NCI-H1092 (cell line): ENCODE measurements at regions not wholly inside any gene's neighbourhood (a gene's known extent, or its start where the extent isn't known, plus 50 kb on each side); places are given as distances from the start of the nearest gene placed in this dataset.
"Not testable (repeated sequence)": the region's sequence is repeated elsewhere in the genome, so short reads cannot be mapped to it uniquely, and the experiment has no call there.

ENCODE experiments used
- DNase-seq: peaks from one replicate; lab custom pipeline; 2025; lab: John Stamatoyannopoulos, UW

DNA sequence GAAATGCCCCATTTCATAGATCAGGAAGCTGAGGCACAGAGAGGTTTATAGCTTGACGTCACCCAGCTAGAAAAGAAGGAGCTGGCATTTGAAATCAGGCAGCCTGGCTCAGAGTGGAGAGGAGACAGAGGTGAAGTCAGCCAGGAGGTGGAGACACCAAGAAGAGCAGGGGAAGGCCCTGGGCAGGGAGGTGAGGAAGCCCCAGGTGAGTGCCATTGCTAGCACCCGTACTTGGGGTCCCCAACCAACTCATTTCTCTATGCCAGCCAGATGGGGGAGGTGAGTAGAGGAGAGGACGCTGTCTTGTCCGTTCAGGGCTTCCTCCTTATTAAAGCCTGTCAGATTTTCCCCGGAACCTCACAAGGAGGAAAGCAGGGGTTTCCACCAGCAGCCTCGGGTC lies 149.6 kb upstream of the TLE3 start:
- no peak for DNase-seq

DNA sequence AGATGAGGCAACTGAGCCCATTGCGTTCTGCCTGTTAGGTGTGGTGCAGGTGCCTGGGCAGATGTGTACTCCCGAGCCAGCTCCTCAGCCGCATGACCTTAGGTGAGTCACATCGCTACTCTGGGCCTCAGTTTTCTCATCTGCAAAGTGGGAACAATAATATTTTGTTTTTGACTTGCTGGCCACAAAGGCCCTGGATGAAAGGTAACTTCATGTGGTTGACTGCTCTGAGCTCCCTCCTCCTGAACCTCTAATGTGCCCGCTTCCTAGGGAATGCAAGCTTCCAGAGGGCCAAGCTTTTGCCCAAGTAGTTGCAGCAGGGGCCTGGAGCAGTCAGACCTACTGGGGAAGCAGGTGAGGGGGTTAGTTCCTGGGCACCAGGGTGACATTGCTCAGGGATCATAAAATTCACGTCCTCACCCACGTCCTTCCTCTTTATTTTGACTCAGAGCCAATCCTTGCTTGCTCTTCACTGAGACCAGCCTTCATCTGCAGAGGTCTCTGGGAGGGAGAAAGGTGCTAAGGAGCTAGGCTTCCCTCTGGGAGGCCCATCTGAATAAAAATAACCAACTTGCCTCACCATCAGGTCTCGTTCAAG lies 149.0 kb upstream of the TLE3 start:
- no peak for DNase-seq

DNA sequence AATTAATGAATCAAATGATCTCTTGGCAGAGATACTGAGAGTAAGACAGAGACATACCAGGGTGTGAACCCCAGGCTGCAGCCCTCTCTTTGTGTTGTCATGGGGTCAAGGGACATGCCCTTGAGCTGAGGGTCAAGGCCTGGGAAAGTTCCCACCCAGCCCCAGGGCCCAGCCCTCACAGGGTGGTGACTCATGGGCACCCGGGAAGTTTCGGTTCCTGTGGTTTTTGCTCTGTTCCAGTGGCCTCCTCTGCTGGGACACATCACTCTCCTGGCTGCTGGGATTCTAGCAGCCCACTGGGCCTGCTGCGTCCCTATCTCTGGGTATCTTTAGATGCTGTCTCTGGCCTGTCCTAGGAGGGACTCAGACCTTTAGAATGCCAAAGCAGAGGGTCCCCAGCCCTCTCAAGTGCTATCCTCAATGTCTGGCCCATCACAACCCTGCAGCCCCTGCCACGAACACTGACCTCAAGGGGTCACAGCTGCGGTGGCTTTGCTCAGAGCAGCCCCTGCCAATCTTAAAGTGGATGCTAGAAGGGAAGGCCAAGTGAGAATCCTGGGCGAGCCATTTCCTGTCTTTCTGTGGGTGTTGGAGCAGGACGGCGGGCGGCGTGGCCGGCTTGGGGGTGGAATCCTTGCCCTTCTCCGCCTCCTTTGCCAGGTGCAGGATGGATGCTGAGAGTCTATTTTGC lies 148.4 kb upstream of the TLE3 start:
- DNase-seq: no peak

DNA sequence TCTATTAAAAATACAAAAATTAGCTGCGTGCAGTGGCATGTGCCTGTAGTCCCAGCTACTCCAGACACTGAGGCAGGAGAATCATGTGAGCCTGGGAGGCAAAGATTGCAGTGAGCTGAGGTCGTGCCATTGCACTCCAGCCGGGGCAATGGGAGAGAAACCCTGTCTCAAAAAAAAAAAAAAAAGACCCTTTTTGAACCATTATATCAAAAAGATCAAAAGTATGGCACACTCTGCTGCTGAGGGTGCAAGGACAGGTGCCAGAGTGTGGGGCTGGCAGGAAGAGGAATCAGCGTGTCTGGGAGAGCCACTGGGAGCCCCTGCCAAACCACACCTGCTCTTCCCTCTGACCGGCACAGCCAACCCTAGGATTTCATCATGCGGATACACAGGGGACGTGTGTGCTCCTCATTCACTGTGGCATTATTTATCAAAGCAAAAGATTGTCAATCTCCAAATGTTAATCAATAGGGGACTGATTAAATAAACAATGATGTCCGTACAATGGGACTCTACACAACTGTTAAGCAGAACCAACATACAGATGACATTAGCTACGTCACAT lies 147.3 kb upstream of the TLE3 start:
- no peak for DNase-seq

DNA sequence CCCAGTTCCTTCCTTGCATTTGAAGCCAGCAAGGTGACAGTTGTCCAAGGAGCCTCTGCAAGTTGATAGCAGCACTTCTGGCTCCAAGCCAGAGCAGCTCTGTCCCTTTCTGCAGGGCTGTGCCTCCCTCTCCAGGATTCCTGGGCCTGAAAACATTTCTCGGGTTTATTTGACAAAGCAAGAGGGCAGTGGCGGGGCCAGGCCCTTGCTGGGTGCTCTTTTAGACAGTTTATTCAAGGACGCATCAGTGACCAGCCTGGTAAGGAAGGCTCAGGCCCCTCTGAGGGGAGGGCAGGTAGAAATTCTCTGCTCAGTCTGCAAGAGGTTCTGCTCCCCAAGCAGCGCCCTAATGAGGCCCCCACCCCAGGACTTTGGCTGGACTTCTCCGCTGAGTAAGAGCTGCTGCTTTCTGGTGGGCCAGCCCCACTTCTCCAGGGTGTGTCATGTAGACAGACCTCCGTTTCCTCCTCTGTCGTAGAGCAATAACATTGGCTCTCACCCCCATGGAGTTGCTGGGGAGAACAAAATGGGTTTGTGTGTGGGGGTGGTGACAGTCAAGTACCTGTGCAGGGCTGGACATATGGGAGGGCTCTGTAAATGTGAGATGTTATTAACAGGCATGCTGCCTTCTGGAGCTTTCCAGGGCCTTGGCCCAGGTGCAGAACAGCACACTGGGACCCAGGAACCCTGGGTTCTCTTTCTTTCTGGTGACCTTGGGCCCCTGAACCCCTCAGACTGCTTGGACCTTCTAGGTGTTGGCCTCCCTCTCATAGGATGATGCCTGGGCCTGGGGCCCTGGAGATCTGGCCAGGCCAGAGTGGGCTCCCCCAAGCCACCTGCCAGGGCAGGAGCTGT lies 146.2 kb upstream of the TLE3 start:
- no peak for DNase-seq

DNA sequence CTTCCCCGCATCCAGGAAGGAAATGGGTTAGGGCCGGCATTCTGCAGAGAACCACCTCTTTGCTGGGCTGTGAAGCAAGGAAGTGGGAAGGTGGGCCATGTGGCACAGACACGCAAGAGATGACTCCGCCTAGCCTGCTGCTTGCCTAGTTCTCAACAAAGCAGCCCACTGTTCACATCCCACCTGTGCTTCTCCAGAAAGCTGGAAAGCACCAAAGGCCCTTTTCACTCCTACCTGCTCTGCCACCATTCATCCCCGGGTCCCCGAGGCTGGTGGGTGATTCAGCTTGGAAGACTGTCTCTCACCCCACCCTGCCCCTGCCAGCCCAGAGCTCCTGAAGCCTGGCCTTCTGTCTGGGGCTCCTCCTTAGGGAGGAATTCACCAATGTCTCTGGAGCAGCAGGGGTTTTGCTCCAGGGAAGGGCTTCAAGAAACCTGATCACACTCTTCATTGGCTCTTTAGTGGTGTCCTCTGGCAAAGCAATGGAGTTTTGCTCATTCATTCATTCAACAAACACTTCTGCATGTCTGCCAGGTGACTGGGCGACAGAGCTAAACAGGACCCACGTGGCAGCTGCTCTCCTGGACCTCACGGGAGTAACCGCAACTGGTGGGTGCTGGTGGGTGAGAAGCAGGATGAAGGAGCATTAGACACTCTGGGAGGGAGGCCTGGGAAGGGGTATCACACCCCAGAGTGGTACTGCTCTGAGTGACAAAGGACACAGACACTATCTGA lies 145.4 kb upstream of the TLE3 start:
- no peak for DNase-seq

DNA sequence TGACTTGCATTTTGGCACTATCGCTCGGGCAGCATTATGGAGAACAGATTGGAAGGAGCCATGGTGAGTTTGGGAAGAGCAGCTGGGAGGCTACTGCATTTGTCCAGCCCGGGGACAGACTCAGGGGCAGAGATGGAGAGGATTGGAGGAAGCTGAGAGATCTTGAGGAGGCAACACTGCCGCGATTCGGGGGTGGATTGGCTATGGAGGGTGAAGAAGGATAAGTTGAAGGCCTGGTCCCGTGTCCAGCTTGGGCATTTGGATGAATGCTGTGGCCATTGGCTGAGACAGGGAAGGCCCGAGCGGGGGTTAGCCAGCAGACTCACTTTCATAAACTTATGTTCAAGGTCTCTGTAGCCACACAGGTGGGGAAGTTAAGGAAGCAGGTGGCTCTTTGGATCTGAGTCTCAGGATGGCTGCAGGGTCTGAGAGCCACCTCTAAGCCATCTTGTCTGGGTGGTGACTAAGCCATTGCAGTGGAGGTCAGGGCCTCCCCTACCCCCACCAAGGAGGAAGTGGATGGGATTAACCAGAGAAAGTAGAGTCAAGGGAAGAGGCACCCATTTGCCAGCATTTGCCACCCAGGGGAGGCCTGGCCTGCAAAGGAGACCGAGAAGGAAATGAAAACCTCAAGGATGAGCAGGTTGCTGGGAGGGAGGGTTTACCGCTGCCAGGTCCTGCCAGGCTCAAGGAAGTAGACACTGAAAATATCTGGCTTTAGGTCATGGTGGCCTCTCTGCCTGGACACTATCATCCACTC lies 144.0 kb upstream of the TLE3 start:
- no peak for DNase-seq

DNA sequence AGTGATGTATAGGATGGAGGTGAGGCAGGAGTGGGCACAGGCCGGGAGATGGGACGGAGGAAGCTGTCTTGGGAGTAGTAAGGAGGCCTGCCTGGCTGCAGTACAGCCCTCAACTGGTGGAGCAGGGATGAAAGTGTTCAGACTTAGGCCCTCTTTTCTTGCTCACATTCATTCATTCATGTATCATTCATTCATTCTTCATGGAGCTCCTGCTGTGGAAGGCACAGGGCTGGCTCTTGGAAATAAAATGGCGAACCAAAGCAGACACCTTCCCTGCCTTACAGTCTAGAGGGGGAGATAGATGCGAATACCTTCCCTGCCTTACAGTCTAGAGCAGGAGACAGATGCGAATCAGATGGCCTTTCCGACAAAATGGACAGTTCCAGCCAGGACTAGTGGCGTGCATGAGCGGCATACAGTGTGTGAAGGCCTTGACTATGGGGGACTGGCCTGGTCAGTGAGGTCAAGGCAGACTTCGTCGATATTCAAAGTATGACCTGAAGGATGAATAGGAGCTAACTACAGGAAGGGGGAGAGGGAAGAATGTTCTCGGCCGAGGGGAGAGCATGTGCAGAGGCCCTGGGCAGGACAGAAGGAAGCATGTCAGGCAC lies 143.2 kb upstream of the TLE3 start:
- DNase-seq: no peak

DNA sequence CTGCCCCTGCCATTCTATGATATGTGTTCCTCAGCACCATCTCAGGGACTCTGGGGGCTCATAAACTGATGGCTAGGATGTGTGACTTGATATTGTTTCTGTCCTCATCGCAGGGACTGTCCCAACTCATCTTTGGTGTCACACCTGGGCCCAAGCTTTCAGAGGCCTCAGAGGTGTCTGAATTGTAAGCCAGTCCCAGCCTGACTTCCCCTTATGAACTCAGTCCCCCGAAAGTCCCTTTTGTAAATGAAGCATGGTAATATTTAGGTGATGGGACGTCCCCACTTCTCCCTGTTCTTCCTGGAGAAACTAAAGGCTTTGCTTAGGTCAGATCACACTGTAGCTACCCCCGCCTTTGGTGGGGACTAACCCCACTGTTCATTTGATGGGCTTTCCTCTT lies 142.4 kb upstream of the TLE3 start:
- DNase-seq: no peak

DNA sequence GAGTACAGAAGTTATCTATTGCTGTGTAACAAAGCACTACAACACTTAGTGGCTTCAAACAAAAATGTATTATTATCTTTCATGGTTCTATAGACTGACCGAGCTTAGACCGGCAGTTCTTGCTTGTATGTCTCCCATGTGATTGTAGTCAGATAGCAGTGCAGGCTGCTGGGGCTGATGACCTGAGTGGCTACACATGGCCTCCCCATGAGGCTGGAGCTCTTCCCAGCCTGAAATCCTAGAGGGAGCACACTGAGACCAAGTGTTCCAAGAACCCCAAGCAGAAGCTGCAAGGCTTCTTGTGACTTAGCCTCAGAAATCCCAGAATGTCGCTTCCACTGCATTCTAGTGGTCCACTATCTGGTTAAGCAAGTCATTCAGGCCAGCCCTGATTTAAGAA lies 141.2 kb upstream of the TLE3 start:
- no peak for DNase-seq

DNA sequence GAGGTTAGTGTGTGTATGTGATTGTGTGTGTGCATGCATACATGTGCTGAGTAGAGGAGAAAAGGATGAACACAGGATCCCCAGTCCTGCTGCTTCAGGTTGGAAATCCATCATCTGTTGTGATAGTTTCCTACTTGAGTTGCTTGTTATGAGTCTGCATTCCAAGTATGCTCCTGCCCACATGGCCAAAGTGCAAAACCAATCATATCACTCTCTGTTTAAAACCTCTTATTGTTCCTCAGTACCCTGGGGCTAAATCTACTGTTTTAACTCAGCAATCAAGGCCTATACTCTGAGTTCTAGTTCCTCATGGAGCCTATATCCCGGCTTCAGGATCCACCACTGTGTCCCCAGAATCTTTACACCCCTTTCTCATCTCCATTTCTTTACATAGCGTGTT lies 139.9 kb upstream of the TLE3 start:
- no peak for DNase-seq

DNA sequence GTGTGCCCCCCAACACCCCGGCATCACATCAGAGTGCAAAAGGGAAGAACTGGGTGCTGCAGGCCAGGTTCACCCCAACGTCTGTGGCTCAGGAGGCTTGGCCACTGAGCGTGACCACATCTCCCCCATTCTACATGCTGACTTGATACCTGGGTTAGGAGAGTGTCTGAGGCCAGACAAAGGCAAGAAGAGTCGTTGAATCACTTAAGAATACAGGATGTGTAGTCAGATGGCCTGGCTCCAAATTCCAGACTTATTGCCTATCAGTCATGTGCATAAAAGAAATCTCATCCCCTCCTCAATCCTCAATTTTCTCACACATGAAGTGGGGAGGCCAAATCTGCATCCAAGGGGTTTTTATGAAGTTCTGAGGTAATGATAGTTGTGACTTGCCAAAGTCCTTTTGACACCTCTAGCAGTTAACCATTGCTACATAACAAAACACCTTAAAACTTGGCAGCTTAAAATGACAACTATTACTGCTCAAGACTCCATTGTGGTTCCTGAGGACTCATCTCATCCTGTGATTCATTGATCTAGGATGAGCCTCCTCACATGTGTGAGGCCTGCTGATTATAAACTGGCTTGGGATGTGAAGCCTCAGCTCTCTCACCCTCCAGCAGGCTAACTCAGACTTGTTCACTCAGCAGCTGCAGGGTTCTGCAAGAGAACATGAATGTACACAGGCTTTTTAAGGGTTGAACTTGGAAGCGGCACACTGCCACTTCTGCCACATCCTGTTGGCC lies 138.8 kb upstream of the TLE3 start:
- no peak for DNase-seq

DNA sequence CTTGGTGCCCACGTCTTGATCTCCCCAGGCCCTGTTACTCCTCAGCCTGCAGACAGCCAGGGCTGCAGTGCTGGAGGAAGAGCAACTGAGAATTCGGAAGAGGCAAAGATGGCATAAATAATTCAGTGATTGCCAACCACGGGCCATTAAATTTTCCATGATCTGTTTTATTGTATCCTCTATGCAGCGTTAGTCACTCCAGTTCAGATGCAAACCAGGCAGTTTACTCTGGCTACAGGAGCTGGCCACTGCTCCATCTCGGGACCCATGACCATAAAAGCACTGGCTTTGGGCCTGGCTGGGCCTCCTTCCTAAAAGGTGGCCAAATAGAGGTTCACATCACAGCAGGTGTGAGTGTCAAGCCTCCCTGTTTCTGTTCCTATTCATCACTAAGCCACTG lies 137.6 kb upstream of the TLE3 start:
- peak; percentile 62 for DNase-seq

DNA sequence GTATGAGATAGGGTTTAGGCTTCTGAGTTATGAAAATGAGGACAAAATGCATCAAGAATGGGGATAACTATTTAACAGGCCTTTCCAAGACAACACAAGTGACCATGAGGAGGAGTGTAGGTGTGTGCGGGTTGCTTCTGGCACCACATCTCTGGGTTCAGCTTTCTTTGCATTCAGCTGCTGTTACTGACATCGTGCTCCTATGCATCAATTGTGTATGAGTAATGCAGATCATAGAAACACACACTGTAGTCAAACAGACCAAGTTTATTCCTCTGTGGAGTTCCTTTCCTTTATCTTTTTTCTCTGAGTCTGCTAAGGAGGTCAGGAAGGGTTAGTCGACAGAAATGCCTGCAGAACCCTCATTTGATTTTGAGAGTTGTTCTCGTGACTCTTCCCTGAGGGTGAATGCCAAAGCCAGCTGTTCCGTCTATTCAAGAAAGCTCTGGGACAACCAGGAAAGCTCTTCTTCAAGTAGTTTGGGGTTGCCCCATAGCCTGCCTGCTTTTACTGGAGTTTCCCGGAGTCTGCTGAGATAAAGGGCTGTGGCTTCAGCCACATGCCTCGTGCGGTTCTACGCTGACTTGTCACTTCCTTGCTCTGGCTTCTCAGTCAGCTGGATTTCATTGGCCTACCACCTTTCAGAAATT lies 136.7 kb upstream of the TLE3 start:
- no peak for DNase-seq

DNA sequence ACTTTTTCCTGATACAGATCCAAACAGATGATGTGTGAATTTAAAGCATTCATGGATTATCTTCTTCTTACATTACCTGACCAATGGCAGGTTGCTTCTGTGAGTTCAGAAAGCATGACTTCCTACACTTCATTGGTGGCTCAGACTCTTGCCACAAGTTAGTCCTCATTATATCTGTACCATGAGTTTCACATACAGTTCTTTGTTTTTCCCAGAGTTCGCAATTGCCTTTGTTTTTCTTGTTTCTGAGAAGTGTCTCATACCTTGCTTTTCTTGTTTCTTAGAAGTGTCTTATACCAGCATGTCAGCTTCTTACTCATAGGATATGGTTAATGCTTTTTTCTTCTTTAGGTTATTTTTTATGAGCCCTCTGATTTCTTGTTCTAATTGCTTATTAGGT lies 133.8 kb upstream of the TLE3 start:
- DNase-seq: no peak

DNA sequence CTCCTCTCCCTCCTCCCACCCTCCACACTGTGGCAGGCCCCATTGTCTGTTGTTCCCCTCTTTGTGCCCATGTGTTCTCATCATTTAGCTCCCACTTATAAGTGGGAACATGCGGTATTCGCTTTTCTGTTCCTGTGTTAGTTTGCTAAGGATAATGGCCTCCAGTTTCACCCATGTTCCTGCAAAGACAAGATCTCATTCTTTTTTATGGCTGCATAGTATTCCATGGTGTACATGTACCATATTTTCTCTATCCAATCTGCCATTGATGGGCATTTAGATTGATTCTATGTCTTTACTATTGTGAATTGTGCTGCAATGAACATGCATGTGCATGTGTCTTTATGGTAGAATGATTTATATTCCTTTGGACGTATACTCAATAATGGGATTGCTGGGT lies 130.2 kb upstream of the TLE3 start:
- not testable (repeated sequence) for DNase-seq

DNA sequence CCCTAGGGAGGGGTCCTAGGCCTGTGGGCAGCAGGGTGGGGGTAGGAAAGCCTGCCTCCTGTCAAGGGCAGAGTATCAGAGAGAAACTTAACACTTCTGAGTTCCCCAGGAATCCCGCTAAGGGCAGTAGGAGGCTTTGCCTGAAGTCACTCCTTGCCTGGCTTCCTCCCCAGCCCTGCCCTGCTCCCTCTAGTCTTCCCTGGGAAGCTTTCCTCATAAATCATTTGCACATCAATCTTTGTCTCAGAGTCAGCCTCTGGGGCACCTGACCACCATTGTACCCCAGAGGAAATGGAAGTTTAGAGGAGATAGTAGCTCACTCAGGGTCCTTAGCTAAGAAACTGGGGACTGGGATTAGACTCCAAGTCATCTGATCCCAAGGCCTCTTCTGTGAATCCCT lies 129.4 kb upstream of the TLE3 start:
- DNase-seq: no peak

DNA sequence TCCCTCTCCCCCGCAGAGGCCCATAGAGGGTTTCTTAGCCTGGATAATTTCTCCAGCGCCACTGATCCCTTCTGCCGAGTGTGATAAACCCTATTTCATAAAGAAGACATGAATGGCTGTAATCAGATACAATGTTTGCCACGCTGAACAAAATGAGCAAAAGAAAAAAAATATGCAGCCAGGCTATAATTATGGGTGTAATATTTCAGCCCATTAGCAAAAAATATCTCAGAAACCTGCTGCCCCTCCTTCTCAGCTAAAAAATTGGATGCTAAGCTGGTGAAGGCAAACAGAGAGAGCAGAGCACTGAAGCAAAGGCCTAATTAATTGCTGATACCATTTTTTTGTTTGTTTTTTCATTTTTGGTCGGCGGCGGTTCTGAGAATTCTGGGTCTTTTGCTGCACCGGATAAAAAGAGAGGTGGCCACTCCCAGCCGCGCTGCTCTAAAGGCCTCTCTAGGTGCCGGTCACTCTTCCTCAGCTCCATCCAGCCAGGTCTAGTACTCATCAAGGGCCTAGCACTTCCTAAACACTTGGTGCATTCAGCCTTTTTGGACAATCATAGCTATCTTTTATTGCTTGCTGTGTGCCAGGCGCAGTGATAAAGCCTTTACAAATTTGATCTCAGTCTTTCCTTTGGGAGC lies 128.7 kb upstream of the TLE3 start:
- no peak for DNase-seq

DNA sequence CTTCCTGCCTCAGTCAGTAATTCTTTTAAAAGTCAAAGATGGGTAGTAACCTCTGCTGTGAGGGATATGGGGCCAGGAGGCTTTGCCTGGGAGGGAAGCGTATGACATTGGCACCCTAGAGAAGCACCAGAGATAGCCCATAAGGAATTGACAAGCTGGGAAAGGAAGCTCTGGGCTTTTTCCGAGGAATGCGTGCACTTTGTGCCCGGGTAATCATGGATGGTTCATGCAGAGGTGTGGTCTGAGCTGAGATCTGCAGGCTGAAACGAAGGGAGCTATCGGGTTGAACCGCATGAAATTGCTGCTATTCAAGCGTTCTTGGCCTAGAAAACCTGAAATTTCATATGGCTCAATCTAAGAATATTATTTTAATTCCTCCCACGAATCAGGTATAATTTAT lies 127.7 kb upstream of the TLE3 start:
- no peak for DNase-seq
